Suprapubic skin (tissue), 3 donors: ENCODE measurements at regions not wholly inside any gene's neighbourhood (a gene's known extent, or its start where the extent isn't known, plus 50 kb on each side); places are given as distances from the start of the nearest gene placed in this dataset.

Source experiments
- EP300 ChIP-seq: sonication (generic); formaldehyde crosslinking; IDR thresholded peaks from one replicate; pipeline ENCODE4 v1.6.1; 2017; ENCODE audit warnings: antibody characterized with exemption
- TF ChIP-seq, protein P1 (sequence below), 2 donors: fragments of 200-600 bp in 1 of 2; fragments of 450-650 bp in 1 of 2; sonication (generic) in 1 of 2; IDR thresholded peaks; one replicate each; pipeline ENCODE4 v1.5.1; 2016 to 2019; ENCODE audit warnings: antibody characterized with exemption in 2 of 2, mild to moderate bottlenecking in 1 of 2, moderate library complexity in 1 of 2

GRCh38 chr16:55388131-55388862 is 64.3 kb downstream of the IRX6 start:
- no peak for TF ChIP-seq EP300
- TF ChIP-seq, protein P1, sequence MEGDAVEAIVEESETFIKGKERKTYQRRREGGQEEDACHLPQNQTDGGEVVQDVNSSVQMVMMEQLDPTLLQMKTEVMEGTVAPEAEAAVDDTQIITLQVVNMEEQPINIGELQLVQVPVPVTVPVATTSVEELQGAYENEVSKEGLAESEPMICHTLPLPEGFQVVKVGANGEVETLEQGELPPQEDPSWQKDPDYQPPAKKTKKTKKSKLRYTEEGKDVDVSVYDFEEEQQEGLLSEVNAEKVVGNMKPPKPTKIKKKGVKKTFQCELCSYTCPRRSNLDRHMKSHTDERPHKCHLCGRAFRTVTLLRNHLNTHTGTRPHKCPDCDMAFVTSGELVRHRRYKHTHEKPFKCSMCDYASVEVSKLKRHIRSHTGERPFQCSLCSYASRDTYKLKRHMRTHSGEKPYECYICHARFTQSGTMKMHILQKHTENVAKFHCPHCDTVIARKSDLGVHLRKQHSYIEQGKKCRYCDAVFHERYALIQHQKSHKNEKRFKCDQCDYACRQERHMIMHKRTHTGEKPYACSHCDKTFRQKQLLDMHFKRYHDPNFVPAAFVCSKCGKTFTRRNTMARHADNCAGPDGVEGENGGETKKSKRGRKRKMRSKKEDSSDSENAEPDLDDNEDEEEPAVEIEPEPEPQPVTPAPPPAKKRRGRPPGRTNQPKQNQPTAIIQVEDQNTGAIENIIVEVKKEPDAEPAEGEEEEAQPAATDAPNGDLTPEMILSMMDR (IDR thresholded peaks at IDR 0.05) = no peak
